ENCODE measurements at regions not wholly inside any gene's neighbourhood (a gene's known extent, or its start where the extent isn't known, plus 50 kb on each side); places are given as distances from the start of the nearest gene placed in this dataset.

GRCh38 chr3:177294221-177294620 lies 96.9 kb upstream of the TBL1XR1 start:
- peak; percentile 68 for DNase-seq (ENCODE audit: low spot score)

GRCh38 chr3:177295116-177295515 lies 97.8 kb upstream of the TBL1XR1 start:
- Histone ChIP-seq H3K4me1 (peaks cover 0 to 26% of the 10 kb centered on the region in 2 donors), H3K4me3 (no peak overlapping the region), H3K27ac (no peak overlapping the region), H3K36me3 (no peaks in the 10 kb centered on the region), H3K27me3 (no peaks in the 10 kb centered on the region), H3K9me3 (no peaks in the 10 kb centered on the region)
- DNase-seq (ENCODE audit: low spot score), result no peak
- TF ChIP-seq CTCF (IDR thresholded peaks at IDR 0.05), result no peak

More at GRCh38 chr3:177294221-177294620, 96.9 kb upstream of the TBL1XR1 start:
- Histone ChIP-seq H3K27ac (peak overlapping the region; percentile 80 to 88), H3K27me3 (no peaks in the 10 kb centered on the region), H3K9me3 (no peaks in the 10 kb centered on the region), H3K4me3 (no peak overlapping the region), H3K36me3 (no peaks in the 10 kb centered on the region), H3K4me1 (peaks cover 0 to 21% of the 10 kb centered on the region in 2 donors)
- TF ChIP-seq CTCF (IDR thresholded peaks at IDR 0.05), result no peak

GRCh38 chr3:177299250-177299649 lies 102.0 kb upstream of the TBL1XR1 start:
- H3K27ac ChIP-seq, result no peak overlapping the region

GRCh38 chr3:177300039-177300833 lies 103.0 kb upstream of the TBL1XR1 start:
- Histone ChIP-seq H3K9me3 (no peaks in the 10 kb centered on the region), H3K27ac (peak overlapping the region in 1 of 2 donors; percentile 53), H3K4me1 (peaks cover 0 to 9% of the 10 kb centered on the region in 2 donors), H3K27me3 (no peaks in the 10 kb centered on the region), H3K36me3 (no peaks in the 10 kb centered on the region), H3K4me3 (no peak overlapping the region)
- DNase-seq (ENCODE audit: low spot score), result no peak
- no peak for TF ChIP-seq CTCF (IDR thresholded peaks at IDR 0.05)

More at GRCh38 chr3:177299250-177299649, 102.0 kb upstream of the TBL1XR1 start:
- Histone ChIP-seq H3K36me3 (no peaks in the 10 kb centered on the region), H3K4me3 (no peak overlapping the region), H3K9me3 (no peaks in the 10 kb centered on the region), H3K27me3 (no peaks in the 10 kb centered on the region), H3K4me1 (peaks cover 0 to 12% of the 10 kb centered on the region in 2 donors)
- no peak for TF ChIP-seq CTCF (IDR thresholded peaks at IDR 0.05)
- no peak for DNase-seq (ENCODE audit: low spot score)

GRCh38 chr3:177300842-177301241 lies 103.6 kb upstream of the TBL1XR1 start:
- Histone ChIP-seq H3K27me3 (no peaks in the 10 kb centered on the region), H3K4me3 (no peak overlapping the region), H3K36me3 (no peaks in the 10 kb centered on the region), H3K27ac (peak overlapping the region in 1 of 2 donors; percentile 53), H3K9me3 (no peaks in the 10 kb centered on the region), H3K4me1 (peaks cover 0 to 9% of the 10 kb centered on the region in 2 donors)
- no peak for DNase-seq (ENCODE audit: low spot score)
- no peak for TF ChIP-seq CTCF (IDR thresholded peaks at IDR 0.05)
